Renal cortical epithelial cell (primary cell): ENCODE measurements at regions not wholly inside any gene's neighbourhood (a gene's known extent, or its start where the extent isn't known, plus 50 kb on each side); places are given as distances from the start of the nearest gene placed in this dataset.

ENCODE experiments used
- DNase-seq: peaks from one replicate; pipeline ENCODE4 v3.0.0-alpha.2; 2011; ENCODE audit warnings: low read depth

GRCh38 chr3:64316971-64317370 lies 91.7 kb upstream of the PRICKLE2 start:
- peak; percentile 56 for DNase-seq

- peak; percentile 38 for DNase-seq
Measured at GRCh38 chr3:64311424-64312061, 86.3 kb upstream of the PRICKLE2 start.

- no peak for DNase-seq
Measured at GRCh38 chr3:64308931-64309330, 83.7 kb upstream of the PRICKLE2 start.

GRCh38 chr3:64306745-64307144 lies 81.5 kb upstream of the PRICKLE2 start:
- no peak for DNase-seq

- DNase-seq: no peak
Measured at GRCh38 chr3:64305731-64306130, 80.5 kb upstream of the PRICKLE2 start.

- DNase-seq: no peak
Measured at GRCh38 chr3:64304828-64305410, 79.7 kb upstream of the PRICKLE2 start.

- DNase-seq: no peak
Measured at GRCh38 chr3:64303881-64304280, 78.6 kb upstream of the PRICKLE2 start.

- DNase-seq: no peak
Measured at GRCh38 chr3:64303401-64303800, 78.1 kb upstream of the PRICKLE2 start.

- no peak for DNase-seq
Measured at GRCh38 chr3:64301476-64301875, 76.2 kb upstream of the PRICKLE2 start.

GRCh38 chr3:64300790-64301423 lies 75.6 kb upstream of the PRICKLE2 start:
- peak; percentile 90 for DNase-seq

GRCh38 chr3:64299206-64299605 lies 73.9 kb upstream of the PRICKLE2 start:
- no peak for DNase-seq

- no peak for DNase-seq
Measured at GRCh38 chr3:64297563-64297962, 72.3 kb upstream of the PRICKLE2 start.

GRCh38 chr3:64295594-64295993 lies 70.3 kb upstream of the PRICKLE2 start:
- DNase-seq: peak; percentile 86

- no peak for DNase-seq
Measured at GRCh38 chr3:64294771-64295170, 69.5 kb upstream of the PRICKLE2 start.

- DNase-seq: no peak
Measured at GRCh38 chr3:64293121-64293520, 67.9 kb upstream of the PRICKLE2 start.

- peak; percentile 71 for DNase-seq
Measured at GRCh38 chr3:64291956-64292355, 66.7 kb upstream of the PRICKLE2 start.

GRCh38 chr3:64291345-64291744 lies 66.1 kb upstream of the PRICKLE2 start:
- DNase-seq: peak; percentile 93

- DNase-seq: peak; percentile 11
Measured at GRCh38 chr3:64290864-64291263, 65.6 kb upstream of the PRICKLE2 start.

- DNase-seq: no peak
Measured at GRCh38 chr3:64290161-64290560, 64.9 kb upstream of the PRICKLE2 start.

GRCh38 chr3:64289622-64290021 lies 64.4 kb upstream of the PRICKLE2 start:
- DNase-seq: no peak

GRCh38 chr3:64278625-64279024 lies 53.4 kb upstream of the PRICKLE2 start:
- peak; percentile 86 for DNase-seq

GRCh38 chr3:64276131-64276530 lies 50.9 kb upstream of the PRICKLE2 start:
- no peak for DNase-seq
